ENCODE measurements at regions not wholly inside any gene's neighbourhood (a gene's known extent, or its start where the extent isn't known, plus 50 kb on each side); places are given as distances from the start of the nearest gene placed in this dataset.

- no peak overlapping the region for H3K27ac ChIP-seq
- DNase-seq (ENCODE audit: low spot score) = no peak
- H3K36me3 ChIP-seq (replicated peaks; ENCODE audit: insufficient read depth, low read depth) = no peaks in the 10 kb centered on the region
- no peaks in the 10 kb centered on the region for H3K4me1 ChIP-seq (ENCODE audit: insufficient read depth)
- H3K27me3 ChIP-seq = no peaks in the 10 kb centered on the region
- H3K9me3 ChIP-seq (ENCODE audit: low read depth) = no peaks in the 10 kb centered on the region
- no peak overlapping the region for H2AFZ ChIP-seq
- WGBS (ENCODE audit: low lambda C conversion rate, missing lambda C conversion rate) = 92% methylated on average over 1 of the region's 1 CpG
- peaks cover 38% of the 10 kb centered on the region for H4K20me1 ChIP-seq (ENCODE audit: insufficient read depth, poor library complexity, severe bottlenecking)
- no peak overlapping the region for H3K4me2 ChIP-seq
- TF ChIP-seq EZH2 (IDR thresholded peaks at IDR 0.05; ENCODE audit: borderline replicate concordance) (no peak), CTCF (IDR thresholded peaks at IDR 0.05; ENCODE audit: poor library complexity) (no peak), EZH2phosphoT487 (IDR thresholded peaks at IDR 0.05; ENCODE audit: low read depth, severe bottlenecking, unreplicated experiment) (no peak)
- peaks cover 97% of the 10 kb centered on the region for H3K79me2 ChIP-seq
- H3K4me3 ChIP-seq = no peak overlapping the region
- no peaks in the 10 kb centered on the region for H3K9me2 ChIP-seq (replicated peaks; ENCODE audit: insufficient read depth)
Observed at GRCh38 chr22:42202048-42202447, 68.4 kb downstream of the TCF20 start.

GRCh38 chr22:42199025-42199424 is 68.4 kb upstream of the CYP2D6 start:
- H3K27ac ChIP-seq = no peak overlapping the region
- H3K27me3 ChIP-seq = no peaks in the 10 kb centered on the region

DNA sequence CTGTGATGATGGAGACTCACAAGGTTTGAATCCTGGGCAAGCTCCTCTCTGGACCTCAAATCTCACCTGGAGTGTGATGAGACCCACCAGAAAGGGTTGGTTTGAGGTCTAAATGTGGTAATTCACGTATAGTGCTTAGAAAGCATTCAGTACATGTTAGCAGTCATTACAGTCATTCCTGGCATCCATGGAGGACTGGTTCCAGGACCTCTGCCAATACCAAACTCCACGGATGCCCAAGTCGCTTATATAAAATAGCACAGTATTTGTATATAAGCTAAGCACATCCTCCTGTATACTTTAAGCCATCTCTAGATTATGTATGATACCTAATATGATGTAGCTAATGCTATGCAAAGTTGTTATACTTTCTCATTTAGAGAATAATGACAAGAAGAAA is 67.6 kb upstream of the CYP2D6 start:
- peaks cover 97% of the 10 kb centered on the region for H3K79me2 ChIP-seq
- TF ChIP-seq EZH2 (IDR thresholded peaks at IDR 0.05; ENCODE audit: borderline replicate concordance) (no peak), CTCF (IDR thresholded peaks at IDR 0.05; ENCODE audit: poor library complexity) (no peak), EZH2phosphoT487 (IDR thresholded peaks at IDR 0.05; ENCODE audit: low read depth, severe bottlenecking, unreplicated experiment) (no peak)

More at GRCh38 chr22:42199025-42199424, 68.4 kb upstream of the CYP2D6 start:
- 95% methylated on average over 5 of the region's 5 CpGs for WGBS (ENCODE audit: low lambda C conversion rate, missing lambda C conversion rate)
- H3K4me3 ChIP-seq = no peak overlapping the region
- no peaks in the 10 kb centered on the region for H3K9me3 ChIP-seq (ENCODE audit: low read depth)
- H3K9me2 ChIP-seq (replicated peaks; ENCODE audit: insufficient read depth) = no peaks in the 10 kb centered on the region
- peaks cover 97% of the 10 kb centered on the region for H3K79me2 ChIP-seq
- H3K4me1 ChIP-seq (ENCODE audit: insufficient read depth) = no peaks in the 10 kb centered on the region
- no peaks in the 10 kb centered on the region for H3K36me3 ChIP-seq (replicated peaks; ENCODE audit: insufficient read depth, low read depth)
- H4K20me1 ChIP-seq (ENCODE audit: insufficient read depth, poor library complexity, severe bottlenecking) = peaks cover 46% of the 10 kb centered on the region
- TF ChIP-seq EZH2phosphoT487 (IDR thresholded peaks at IDR 0.05; ENCODE audit: low read depth, severe bottlenecking, unreplicated experiment) (no peak), CTCF (IDR thresholded peaks at IDR 0.05; ENCODE audit: poor library complexity) (no peak), EZH2 (IDR thresholded peaks at IDR 0.05; ENCODE audit: borderline replicate concordance) (no peak)
- DNase-seq (ENCODE audit: low spot score) = no peak
- no peak overlapping the region for H2AFZ ChIP-seq
- H3K4me2 ChIP-seq = no peak overlapping the region

DNA sequence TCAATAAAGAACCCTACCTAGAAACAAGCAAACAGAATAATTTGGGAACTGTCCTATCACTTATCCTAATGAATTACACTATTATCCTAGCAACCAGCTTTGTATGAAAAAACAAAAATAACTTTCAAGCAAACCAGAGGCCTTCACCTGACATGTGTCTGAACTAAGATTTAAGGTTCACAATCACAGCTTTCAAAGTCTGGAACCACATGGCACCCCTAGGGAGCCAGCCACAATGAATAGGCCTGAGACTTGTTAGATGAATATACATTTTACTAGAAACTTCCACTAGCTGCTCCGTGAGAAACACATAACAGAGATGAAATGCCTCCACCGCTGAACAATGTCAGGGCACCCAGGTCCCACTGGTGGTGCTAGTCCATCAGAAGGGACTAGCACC is 65.8 kb upstream of the CYP2D6 start:
- H3K27me3 ChIP-seq = no peaks in the 10 kb centered on the region
- H3K4me3 ChIP-seq = no peak overlapping the region
- no peak overlapping the region for H3K4me2 ChIP-seq
- TF ChIP-seq EZH2 (IDR thresholded peaks at IDR 0.05; ENCODE audit: borderline replicate concordance) (no peak), EZH2phosphoT487 (IDR thresholded peaks at IDR 0.05; ENCODE audit: low read depth, severe bottlenecking, unreplicated experiment) (no peak), CTCF (IDR thresholded peaks at IDR 0.05; ENCODE audit: poor library complexity) (no peak)
- no peak overlapping the region for H3K27ac ChIP-seq
- DNase-seq (ENCODE audit: low spot score) = no peak
- H3K9me2 ChIP-seq (replicated peaks; ENCODE audit: insufficient read depth) = no peaks in the 10 kb centered on the region
- peaks cover 97% of the 10 kb centered on the region for H3K79me2 ChIP-seq
- no peak overlapping the region for H2AFZ ChIP-seq
- no peaks in the 10 kb centered on the region for H3K36me3 ChIP-seq (replicated peaks; ENCODE audit: insufficient read depth, low read depth)
- no peaks in the 10 kb centered on the region for H3K4me1 ChIP-seq (ENCODE audit: insufficient read depth)
- no peaks in the 10 kb centered on the region for H3K9me3 ChIP-seq (ENCODE audit: low read depth)
- peaks cover 49% of the 10 kb centered on the region for H4K20me1 ChIP-seq (ENCODE audit: insufficient read depth, poor library complexity, severe bottlenecking)
- WGBS (ENCODE audit: low lambda C conversion rate, missing lambda C conversion rate) = 88% methylated on average over 2 of the region's 2 CpGs

More for the DNA sequence above, 67.6 kb upstream of the CYP2D6 start:
- Histone ChIP-seq H3K4me1 (ENCODE audit: insufficient read depth) (no peaks in the 10 kb centered on the region), H3K4me3 (no peak overlapping the region), H2AFZ (no peak overlapping the region), H4K20me1 (ENCODE audit: insufficient read depth, poor library complexity, severe bottlenecking) (peaks cover 46% of the 10 kb centered on the region), H3K36me3 (replicated peaks; ENCODE audit: insufficient read depth, low read depth) (no peaks in the 10 kb centered on the region), H3K27ac (no peak overlapping the region), H3K4me2 (no peak overlapping the region), H3K9me3 (ENCODE audit: low read depth) (no peaks in the 10 kb centered on the region), H3K27me3 (no peaks in the 10 kb centered on the region), H3K9me2 (replicated peaks; ENCODE audit: insufficient read depth) (no peaks in the 10 kb centered on the region)
- 79% methylated on average over 3 of the region's 3 CpGs for WGBS (ENCODE audit: low lambda C conversion rate, missing lambda C conversion rate)
- DNase-seq (ENCODE audit: low spot score) = no peak
